H1 (cell line): ENCODE measurements at regions not wholly inside any gene's neighbourhood (a gene's known extent, or its start where the extent isn't known, plus 50 kb on each side); places are given as distances from the start of the nearest gene placed in this dataset.

ENCODE experiments used
- CREB1 ChIP-seq: IDR thresholded peaks from 2 replicates; pipeline ENCODE4 v1.6.1; 2012; ENCODE audit warnings: inconsistent platforms
- EZH2 ChIP-seq: fragments of 200-600 bp; sonication (generic); IDR thresholded peaks from 2 replicates; pipeline ENCODE4 v1.7.1; 2012; ENCODE audit warnings: low read depth, mild to moderate bottlenecking, moderate library complexity, low read length, inconsistent platforms; ENCODE audit not compliant: severe bottlenecking
- HDAC2 ChIP-seq, 2 experiments: fragments of 300-600 bp in 1 of 2; sonication (generic) in 1 of 2; IDR thresholded peaks; 2 replicates each; pipeline ENCODE4 v1.6.1; 2011 to 2012; ENCODE audit warnings: low read depth in 2 of 2, low read length in 2 of 2, mild to moderate bottlenecking in 2 of 2, moderate library complexity in 2 of 2, borderline replicate concordance in 1 of 2, inconsistent platforms in 1 of 2
- KDM1A ChIP-seq: fragments of 200-600, 300-600 bp; sonication (generic); IDR thresholded peaks from 2 replicates; pipeline ENCODE4 v1.7.1; 2016; ENCODE audit warnings: mild to moderate bottlenecking, low read length, borderline replicate concordance
- RAD21 ChIP-seq, 2 experiments: IDR thresholded peaks in 1 of 2; conservative IDR thresholded peaks in 1 of 2; 2 replicates each; pipeline ENCODE4 v1.6.1; 2011; ENCODE audit warnings: low read depth in 2 of 2, low read length in 2 of 2, improper control_type of control experiment in 1 of 2, inconsistent platforms in 1 of 2, mild to moderate bottlenecking in 1 of 2, moderate library complexity in 1 of 2
- TF ChIP-seq, protein P1 (sequence below), 3 experiments: IDR thresholded peaks; 1 replicate in 2 of 3; 2 replicates in 1 of 3; pipeline versions ENCODE4 v1.5.1 to v1.6.1; 2011; ENCODE audit warnings: low read length in 3 of 3, mild to moderate bottlenecking in 3 of 3, inconsistent platforms in 2 of 3, low read depth in 1 of 3, moderate library complexity in 1 of 3; ENCODE audit not compliant: insufficient read depth in 1 of 3; ENCODE audit errors: control extremely low read depth in 1 of 3

DNA sequence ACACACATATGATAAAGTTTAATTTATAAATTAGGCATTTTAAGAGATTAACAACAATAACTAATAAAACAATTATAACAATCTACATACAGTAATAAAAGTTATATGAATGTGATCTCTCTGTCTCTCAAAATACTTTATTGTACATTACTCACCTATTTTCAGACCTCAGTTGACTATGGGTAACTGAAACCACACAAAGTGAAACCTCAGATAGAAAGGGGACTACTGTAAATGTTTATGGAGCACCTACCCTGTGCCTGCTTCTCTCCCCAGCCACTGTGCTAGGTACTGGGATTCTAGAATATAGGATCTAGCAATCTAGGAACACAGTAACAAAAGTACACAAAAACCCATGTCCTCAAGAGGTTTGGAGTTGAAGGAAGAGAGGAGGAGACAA, 63.4 kb upstream of the BTN3A2 start:
- TF ChIP-seq, protein P1, sequence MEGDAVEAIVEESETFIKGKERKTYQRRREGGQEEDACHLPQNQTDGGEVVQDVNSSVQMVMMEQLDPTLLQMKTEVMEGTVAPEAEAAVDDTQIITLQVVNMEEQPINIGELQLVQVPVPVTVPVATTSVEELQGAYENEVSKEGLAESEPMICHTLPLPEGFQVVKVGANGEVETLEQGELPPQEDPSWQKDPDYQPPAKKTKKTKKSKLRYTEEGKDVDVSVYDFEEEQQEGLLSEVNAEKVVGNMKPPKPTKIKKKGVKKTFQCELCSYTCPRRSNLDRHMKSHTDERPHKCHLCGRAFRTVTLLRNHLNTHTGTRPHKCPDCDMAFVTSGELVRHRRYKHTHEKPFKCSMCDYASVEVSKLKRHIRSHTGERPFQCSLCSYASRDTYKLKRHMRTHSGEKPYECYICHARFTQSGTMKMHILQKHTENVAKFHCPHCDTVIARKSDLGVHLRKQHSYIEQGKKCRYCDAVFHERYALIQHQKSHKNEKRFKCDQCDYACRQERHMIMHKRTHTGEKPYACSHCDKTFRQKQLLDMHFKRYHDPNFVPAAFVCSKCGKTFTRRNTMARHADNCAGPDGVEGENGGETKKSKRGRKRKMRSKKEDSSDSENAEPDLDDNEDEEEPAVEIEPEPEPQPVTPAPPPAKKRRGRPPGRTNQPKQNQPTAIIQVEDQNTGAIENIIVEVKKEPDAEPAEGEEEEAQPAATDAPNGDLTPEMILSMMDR (IDR thresholded peaks at IDR 0.05; ENCODE audit: control extremely low read depth in 1 of 3, insufficient read depth in 1 of 3, low read depth in 1 of 3, low read length in 3 of 3), result no peak
- TF ChIP-seq EZH2 (no peak), RAD21 (IDR thresholded peaks at IDR 0.05 in 1 of 2, conservative IDR thresholded peaks at IDR 0.05 in 1 of 2; ENCODE audit: low read depth in 2 of 2, low read length in 2 of 2) (no peak), CREB1 (no peak), KDM1A (no peak), HDAC2 (IDR thresholded peaks at IDR 0.05; ENCODE audit: borderline replicate concordance in 1 of 2, low read depth in 2 of 2, low read length in 2 of 2) (no peak)
